Activated CD8-positive, alpha-beta T cell treated with anti-CD3 and anti-CD28 coated beads for 36 hours (primary cell): ENCODE measurements at regions not wholly inside any gene's neighbourhood (a gene's known extent, or its start where the extent isn't known, plus 50 kb on each side); places are given as distances from the start of the nearest gene placed in this dataset.
A peak's percentile ranks its signal among the peaks of the same experiment; 100 is the strongest.

Experiments used
- ATAC-seq: fragments of 200-7000 bp; cut with Tn5 transposase; one replicate; pipeline ENCODE4 v1.10.0; 2021; ENCODE audit warnings: mild to moderate bottlenecking, moderate library complexity
- CTCF ChIA-PET: fragments of 350-600 bp; sonication (Branson Sonifier 250); formaldehyde crosslinking; loops from one replicate; lab custom pipeline; 2021; ENCODE audit warnings: antibody characterized with exemption; lab: Charles Lee
- POLR2A ChIA-PET: fragments of 350-600 bp; sonication (Branson Sonifier 250); formaldehyde crosslinking; loops from one replicate; lab custom pipeline; 2021; ENCODE audit warnings: antibody characterized with exemption; lab: Charles Lee
- DNase-seq: peaks from one replicate; pipeline ENCODE4 v3.0.0-alpha.2; 2020
- H3K27ac Mint-ChIP-seq: one replicate; pipeline ENCODE4 v1.8.0; 2021; ENCODE audit warnings: mild to moderate bottlenecking, mixed read lengths
- H3K27me3 Mint-ChIP-seq: one replicate; pipeline ENCODE4 v1.8.0; 2021; ENCODE audit warnings: mixed read lengths
- H3K36me3 Mint-ChIP-seq: one replicate; pipeline ENCODE4 v1.8.0; 2021; ENCODE audit warnings: low read depth, mixed read lengths
- H3K4me1 Mint-ChIP-seq: one replicate; pipeline ENCODE4 v1.8.0; 2021; ENCODE audit warnings: low read depth, mixed read lengths
- H3K4me3 Mint-ChIP-seq: one replicate; pipeline ENCODE4 v1.8.0; 2021; ENCODE audit warnings: mild to moderate bottlenecking, moderate library complexity, mixed read lengths
- H3K9me3 Mint-ChIP-seq: one replicate; pipeline ENCODE4 v1.8.0; 2021; ENCODE audit warnings: mixed read lengths
- CTCF ChIP-seq: fragments of 200-600 bp; IDR thresholded peaks from one replicate; pipeline ENCODE4 v1.8.0; 2022; ENCODE audit warnings: antibody characterized with exemption, mild to moderate bottlenecking
- intact Hi-C: fragments of 100-400 bp; cut with micrococcal nuclease; formaldehyde crosslinking; loops from one replicate; pipeline ENCODE4 v1.10.0; 2022

GRCh38 chr3:69435274-69436265, 49.7 kb upstream of the FRMD4B start:
- no peaks in the 10 kb centered on the region for H3K9me3 Mint-ChIP-seq
- no peak overlapping the region for H3K4me3 Mint-ChIP-seq
- peaks cover 18% of the 10 kb centered on the region for H3K27me3 Mint-ChIP-seq
- no peaks in the 10 kb centered on the region for H3K36me3 Mint-ChIP-seq
- peak overlapping the region; percentile 52 for H3K27ac Mint-ChIP-seq
- intact Hi-C loops, result loop anchor here (10.0 kb wide), 1 partner anchor 239 kb away; no protein-coding TSS in a partner anchor
- peaks cover 30% of the 10 kb centered on the region for H3K4me1 Mint-ChIP-seq
- TF ChIP-seq CTCF, result no peak
- ATAC-seq (peak; percentile 57), DNase-seq (no peak)
- POLR2A ChIA-PET, result no interaction called here
- CTCF ChIA-PET, result interaction anchor here (0.8 to 1.3 kb wide), 2 partner anchors 9 to 118 kb away, joined by 3 read pairs; no protein-coding TSS in a partner anchor
